ENCODE measurements at regions not wholly inside any gene's neighbourhood (a gene's known extent, or its start where the extent isn't known, plus 50 kb on each side); places are given as distances from the start of the nearest gene placed in this dataset.

DNA sequence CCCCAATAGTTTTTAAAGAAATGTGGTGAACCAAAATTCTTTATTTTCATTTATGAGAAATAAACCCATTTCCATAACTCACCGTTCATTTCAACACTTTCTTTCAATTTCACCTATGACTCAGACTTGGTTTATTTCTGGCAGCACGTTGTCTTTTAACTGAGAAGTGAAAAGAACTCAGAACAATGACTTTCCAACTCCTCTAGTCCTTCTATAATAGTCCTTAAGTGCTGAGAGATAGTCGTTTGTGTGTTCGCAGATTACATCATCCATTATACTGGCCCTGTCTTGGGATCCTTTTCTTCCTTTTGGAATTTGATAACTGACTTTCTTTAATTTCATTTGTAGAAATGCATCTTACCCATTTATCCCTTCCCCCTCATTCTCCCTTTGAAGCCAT lies 113.6 kb downstream of the GLUD2 start (continued):
- TF ChIP-seq, protein P1, sequence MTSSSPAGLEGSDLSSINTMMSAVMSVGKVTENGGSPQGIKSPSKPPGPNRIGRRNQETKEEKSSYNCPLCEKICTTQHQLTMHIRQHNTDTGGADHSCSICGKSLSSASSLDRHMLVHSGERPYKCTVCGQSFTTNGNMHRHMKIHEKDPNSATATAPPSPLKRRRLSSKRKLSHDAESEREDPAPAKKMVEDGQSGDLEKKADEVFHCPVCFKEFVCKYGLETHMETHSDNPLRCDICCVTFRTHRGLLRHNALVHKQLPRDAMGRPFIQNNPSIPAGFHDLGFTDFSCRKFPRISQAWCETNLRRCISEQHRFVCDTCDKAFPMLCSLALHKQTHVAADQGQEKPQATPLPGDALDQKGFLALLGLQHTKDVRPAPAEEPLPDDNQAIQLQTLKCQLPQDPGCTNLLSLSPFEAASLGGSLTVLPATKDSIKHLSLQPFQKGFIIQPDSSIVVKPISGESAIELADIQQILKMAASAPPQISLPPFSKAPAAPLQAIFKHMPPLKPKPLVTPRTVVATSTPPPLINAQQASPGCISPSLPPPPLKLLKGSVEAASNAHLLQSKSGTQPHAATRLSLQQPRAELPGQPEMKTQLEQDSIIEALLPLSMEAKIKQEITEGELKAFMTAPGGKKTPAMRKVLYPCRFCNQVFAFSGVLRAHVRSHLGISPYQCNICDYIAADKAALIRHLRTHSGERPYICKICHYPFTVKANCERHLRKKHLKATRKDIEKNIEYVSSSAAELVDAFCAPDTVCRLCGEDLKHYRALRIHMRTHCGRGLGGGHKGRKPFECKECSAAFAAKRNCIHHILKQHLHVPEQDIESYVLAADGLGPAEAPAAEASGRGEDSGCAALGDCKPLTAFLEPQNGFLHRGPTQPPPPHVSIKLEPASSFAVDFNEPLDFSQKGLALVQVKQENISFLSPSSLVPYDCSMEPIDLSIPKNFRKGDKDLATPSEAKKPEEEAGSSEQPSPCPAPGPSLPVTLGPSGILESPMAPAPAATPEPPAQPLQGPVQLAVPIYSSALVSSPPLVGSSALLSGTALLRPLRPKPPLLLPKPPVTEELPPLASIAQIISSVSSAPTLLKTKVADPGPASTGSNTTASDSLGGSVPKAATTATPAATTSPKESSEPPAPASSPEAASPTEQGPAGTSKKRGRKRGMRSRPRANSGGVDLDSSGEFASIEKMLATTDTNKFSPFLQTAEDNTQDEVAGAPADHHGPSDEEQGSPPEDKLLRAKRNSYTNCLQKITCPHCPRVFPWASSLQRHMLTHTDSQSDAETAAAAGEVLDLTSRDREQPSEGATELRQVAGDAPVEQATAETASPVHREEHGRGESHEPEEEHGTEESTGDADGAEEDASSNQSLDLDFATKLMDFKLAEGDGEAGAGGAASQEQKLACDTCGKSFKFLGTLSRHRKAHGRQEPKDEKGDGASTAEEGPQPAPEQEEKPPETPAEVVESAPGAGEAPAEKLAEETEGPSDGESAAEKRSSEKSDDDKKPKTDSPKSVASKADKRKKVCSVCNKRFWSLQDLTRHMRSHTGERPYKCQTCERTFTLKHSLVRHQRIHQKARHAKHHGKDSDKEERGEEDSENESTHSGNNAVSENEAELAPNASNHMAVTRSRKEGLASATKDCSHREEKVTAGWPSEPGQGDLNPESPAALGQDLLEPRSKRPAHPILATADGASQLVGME (CRISPR knock-in tag; IDR thresholded peaks at IDR 0.05): no peak
- no peak for TF ChIP-seq ZBTB7A (IDR thresholded peaks at IDR 0.05; ENCODE audit: borderline replicate concordance, control insufficient read depth, low read depth, low read length)
- no peak for TF ChIP-seq POLR2A (conservative IDR thresholded peaks at IDR 0.05)
- peak; percentile 53; the same call in 1 of the 2 replicates for TF ChIP-seq JUND (IDR thresholded peaks at IDR 0.05; ENCODE audit: borderline replicate concordance, low read depth, low read length)
- TF ChIP-seq JUND (tag; IDR thresholded peaks at IDR 0.05; ENCODE audit: borderline replicate concordance, low read depth, low read length): peak; percentile 38; the same call in 2 of the 3 replicates
- no peak for TF ChIP-seq ZNF3 (CRISPR knock-in tag; IDR thresholded peaks at IDR 0.05)
- no peak for TF ChIP-seq MIER1 (IDR thresholded peaks at IDR 0.05; ENCODE audit: low read depth)
- peak; percentile 30; the same call in 1 of the 2 replicates for TF ChIP-seq MEF2A (IDR thresholded peaks at IDR 0.05; ENCODE audit: control insufficient read depth, low read depth, low read length)
- TF ChIP-seq ARHGAP35 (IDR thresholded peaks at IDR 0.05; ENCODE audit: partially characterized antibody): no peak
- TF ChIP-seq SOX6 (IDR thresholded peaks at IDR 0.05): peak; percentile 42
- TF ChIP-seq DMBX1 (CRISPR knock-in tag; IDR thresholded peaks at IDR 0.05; ENCODE audit: borderline replicate concordance): no peak
- no peak for TF ChIP-seq NFATC3 (IDR thresholded peaks at IDR 0.05)
- TF ChIP-seq SAFB (IDR thresholded peaks at IDR 0.05; ENCODE audit: borderline replicate concordance, low read depth, low read length): no peak
- no peak for TF ChIP-seq EHMT2 (IDR thresholded peaks at IDR 0.05)
- TF ChIP-seq BHLHE40 (IDR thresholded peaks at IDR 0.05; ENCODE audit: low read length): no peak
- no peak for TF ChIP-seq FOS (IDR thresholded peaks at IDR 0.05; ENCODE audit: extremely low read depth, insufficient read length)
- TF ChIP-seq CBX2 (IDR thresholded peaks at IDR 0.05; ENCODE audit: insufficient read depth, low read length, poor library complexity, severe bottlenecking): no peak
- TF ChIP-seq, protein P2, sequence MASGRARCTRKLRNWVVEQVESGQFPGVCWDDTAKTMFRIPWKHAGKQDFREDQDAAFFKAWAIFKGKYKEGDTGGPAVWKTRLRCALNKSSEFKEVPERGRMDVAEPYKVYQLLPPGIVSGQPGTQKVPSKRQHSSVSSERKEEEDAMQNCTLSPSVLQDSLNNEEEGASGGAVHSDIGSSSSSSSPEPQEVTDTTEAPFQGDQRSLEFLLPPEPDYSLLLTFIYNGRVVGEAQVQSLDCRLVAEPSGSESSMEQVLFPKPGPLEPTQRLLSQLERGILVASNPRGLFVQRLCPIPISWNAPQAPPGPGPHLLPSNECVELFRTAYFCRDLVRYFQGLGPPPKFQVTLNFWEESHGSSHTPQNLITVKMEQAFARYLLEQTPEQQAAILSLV (tag; IDR thresholded peaks at IDR 0.05): no peak
- TF ChIP-seq, protein P3, sequence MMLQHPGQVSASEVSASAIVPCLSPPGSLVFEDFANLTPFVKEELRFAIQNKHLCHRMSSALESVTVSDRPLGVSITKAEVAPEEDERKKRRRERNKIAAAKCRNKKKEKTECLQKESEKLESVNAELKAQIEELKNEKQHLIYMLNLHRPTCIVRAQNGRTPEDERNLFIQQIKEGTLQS (IDR thresholded peaks at IDR 0.05): peak; percentile 84
- TF ChIP-seq, protein P3 (CRISPR knock-in tag; conservative IDR thresholded peaks at IDR 0.05): no peak
- TF ChIP-seq RHOXF2B (CRISPR knock-in tag; conservative IDR thresholded peaks at IDR 0.05): no peak
- TF ChIP-seq ZNF143 (CRISPR knock-in tag; IDR thresholded peaks at IDR 0.05): no peak

Data from K562 (cell line).